ENCODE measurements at regions not wholly inside any gene's neighbourhood (a gene's known extent, or its start where the extent isn't known, plus 50 kb on each side); places are given as distances from the start of the nearest gene placed in this dataset.

DNA sequence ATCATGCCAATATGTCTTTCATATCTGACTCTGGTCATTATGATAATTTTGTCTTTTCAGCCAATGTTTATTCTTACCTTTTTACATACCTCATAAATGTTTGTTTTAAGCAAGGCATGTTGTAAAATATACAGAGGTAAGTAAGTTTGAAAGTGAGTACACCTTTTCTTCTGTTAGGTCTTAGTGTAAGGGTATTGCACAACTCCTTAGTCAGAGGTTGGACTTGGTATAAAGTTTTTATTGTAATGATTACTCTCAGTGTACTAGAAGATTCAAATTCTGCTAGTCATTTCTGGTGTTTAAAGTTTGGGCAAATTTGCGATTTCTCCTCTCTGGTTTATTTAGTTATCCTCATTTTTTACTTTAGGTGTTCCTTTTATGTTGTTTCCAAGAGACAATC is 564.3 kb upstream of the FSIP2 start:
- Histone ChIP-seq H3K4me1 (replicated peaks in 1 of 4; ENCODE audit: control insufficient read depth in 3 of 4, insufficient read depth in 4 of 4, low read length in 3 of 4) (no peaks in the 10 kb centered on the region), H3K4me3 (ENCODE audit: extremely low read depth in 1 of 4, insufficient read depth in 2 of 4, low read depth in 3 of 4, low read length in 4 of 4) (no peak overlapping the region), H2BK5ac (ENCODE audit: low read depth, low read length) (no peak overlapping the region), H2BK20ac (ENCODE audit: low read length) (no peak overlapping the region), H3K18ac (ENCODE audit: extremely low read depth, low read length) (no peak overlapping the region), H2AFZ (ENCODE audit: low read length) (no peak overlapping the region), H4K20me1 (replicated peaks in 1 of 2; ENCODE audit: control insufficient read depth in 1 of 2, insufficient read depth in 2 of 2, low read length in 2 of 2) (no peaks in the 10 kb centered on the region), H3K9me3 (ENCODE audit: insufficient read depth in 2 of 2, low read depth in 1 of 2, low read length in 1 of 2) (no peaks in the 10 kb centered on the region), H3K4ac (replicated peaks; ENCODE audit: insufficient read length, low read depth, low read length) (no peak overlapping the region), H3K23me2 (ENCODE audit: low read depth, low read length) (no peaks in the 10 kb centered on the region), H3K79me2 (ENCODE audit: control insufficient read depth in 1 of 2, insufficient read depth in 2 of 2, low read length in 2 of 2) (no peaks in the 10 kb centered on the region), H3K23ac (ENCODE audit: insufficient read length) (no peak overlapping the region), H2BK120ac (replicated peaks; ENCODE audit: low read depth, low read length) (no peak overlapping the region), H3K4me2 (ENCODE audit: insufficient read depth in 1 of 2, low read depth in 2 of 2, low read length in 2 of 2) (no peak overlapping the region), H3K56ac (replicated peaks; ENCODE audit: insufficient read length, low read depth, low read length) (no peak overlapping the region), H4K91ac (replicated peaks; ENCODE audit: insufficient read length, low read length) (no peak overlapping the region), H4K5ac (ENCODE audit: insufficient read length, low read depth, low read length) (no peak overlapping the region), H4K8ac (ENCODE audit: extremely low read depth, insufficient read depth, low read length) (no peak overlapping the region), H2AK5ac (ENCODE audit: low read depth, low read length) (no peak overlapping the region), H3K9ac (replicated peaks in 1 of 4; ENCODE audit: extremely low read depth in 1 of 4, low read depth in 3 of 4, low read length in 3 of 4) (no peak overlapping the region), H3K36me3 (ENCODE audit: control insufficient read depth in 2 of 4, insufficient read depth in 4 of 4, low read length in 3 of 4) (no peaks in the 10 kb centered on the region), H3K27ac (ENCODE audit: low read depth, low read length) (no peak overlapping the region), H3K14ac (ENCODE audit: insufficient read length) (no peak overlapping the region), H3K79me1 (ENCODE audit: low read depth, low read length) (no peaks in the 10 kb centered on the region), H2BK12ac (ENCODE audit: low read depth, low read length) (no peak overlapping the region), H3K27me3 (replicated peaks in 1 of 4; ENCODE audit: control insufficient read depth in 3 of 4, extremely low read depth in 1 of 4, insufficient read depth in 3 of 4, low read length in 3 of 4) (no peaks in the 10 kb centered on the region), H2BK15ac (ENCODE audit: low read length) (no peak overlapping the region)
- CTCF ChIA-PET (ENCODE audit: partially characterized antibody): interaction anchor here (0.9 kb wide), 1 partner anchor 13 kb away, joined by 3 read pairs; no protein-coding TSS in a partner anchor
- TF ChIP-seq CEBPB (IDR thresholded peaks at IDR 0.05; ENCODE audit: low read depth, low read length) (peak; percentile 11; the same call in 1 of the 2 replicates), TAF7 (optimal IDR thresholded peaks at IDR 0.05; ENCODE audit: borderline replicate concordance, low read depth, low read length) (no peak)
- no peak for DNase-seq (ENCODE audit: low read depth in 1 of 2, low spot score in 2 of 2)
- 94% methylated on average over 1 of the region's 1 CpG; no CpG with 5 or more reads in 1 of the 2 experiments for WGBS, 2 experiments (ENCODE audit: extremely low coverage in 1 of 2, insufficient coverage in 1 of 2, insufficient read length in 1 of 2, insufficient replicate concordance in 2 of 2, low coverage in 1 of 2, low lambda C conversion rate in 2 of 2, missing lambda C conversion rate in 1 of 2)
- no peak for FAIRE-seq
- POLR2A ChIA-PET (ENCODE audit: partially characterized antibody): no interaction called here

Measured in H1 (cell line).